Peyer's patch (tissue), 4 donors: ENCODE measurements at regions not wholly inside any gene's neighbourhood (a gene's known extent, or its start where the extent isn't known, plus 50 kb on each side); places are given as distances from the start of the nearest gene placed in this dataset.

Source experiments
- CTCF ChIP-seq, 6 experiments: fragments of 450-650 bp in 4 of 6; fragments of 200-600 bp in 2 of 6; sonication (generic) in 1 of 6; IDR thresholded peaks; one replicate each; pipeline ENCODE4 v1.5.1; 2017 to 2019; ENCODE audit warnings: antibody characterized with exemption in 6 of 6, mild to moderate bottlenecking in 3 of 6, moderate library complexity in 1 of 6
- POLR2A ChIP-seq, 2 donors: fragments of 450-650 bp; IDR thresholded peaks; one replicate each; pipeline ENCODE4 v1.5.1; 2017; ENCODE audit warnings: antibody characterized with exemption in 2 of 2, mild to moderate bottlenecking in 2 of 2, moderate library complexity in 2 of 2

GRCh38 chr6:142551274-142551811 is 249.5 kb downstream of the ADGRG6 start:
- TF ChIP-seq CTCF (IDR thresholded peaks at IDR 0.05) (no peak), POLR2A (IDR thresholded peaks at IDR 0.05) (no peak)
